Prostate gland (tissue), 2 donors: ENCODE measurements at regions not wholly inside any gene's neighbourhood (a gene's known extent, or its start where the extent isn't known, plus 50 kb on each side); places are given as distances from the start of the nearest gene placed in this dataset.

Experiments
- DNase-seq: peaks from one replicate; pipeline ENCODE4 v3.0.0-alpha.2; 2019; ENCODE audit warnings: low spot score
- H3K27ac ChIP-seq, 2 donors: fragments of 200-600 bp; sonication (generic); 2 replicates each; pipeline ENCODE4 v1.5.1; 2017 to 2019
- H3K27me3 ChIP-seq: fragments of 200-600 bp; sonication (generic); replicated peaks from 2 replicates; pipeline ENCODE4 v1.5.1; 2019; ENCODE audit not compliant: insufficient read depth
- H3K36me3 ChIP-seq, 2 donors: fragments of 200-600 bp; sonication (generic); 1 replicate in 1 of 2; 2 replicates in 1 of 2; pipeline versions ENCODE4 v1.5.1 to v1.8.1; 2017 to 2019
- H3K4me1 ChIP-seq: fragments of 200-600 bp; sonication (generic); replicated peaks from 2 replicates; pipeline ENCODE4 v1.5.1; 2019
- H3K4me3 ChIP-seq, 2 donors: fragments of 200-600 bp; sonication (generic); 2 replicates each; pipeline ENCODE4 v1.5.1; 2017 to 2019
- H3K9me3 ChIP-seq: fragments of 200-600 bp; sonication (generic); 2 replicates; pipeline ENCODE4 v1.5.1; 2017
- CTCF ChIP-seq, 4 experiments: fragments of 200-600 bp in 2 of 4; fragments of 450-650 bp in 2 of 4; sonication (generic) in 2 of 4; IDR thresholded peaks; 1 replicate in 3 of 4; 2 replicates in 1 of 4; pipeline ENCODE4 v1.5.1; 2016 to 2019; ENCODE audit warnings: antibody characterized with exemption in 4 of 4, mild to moderate bottlenecking in 2 of 4, moderate library complexity in 2 of 4
- POLR2A ChIP-seq: fragments of 450-650 bp; IDR thresholded peaks from one replicate; pipeline ENCODE4 v1.6.1; 2016; ENCODE audit warnings: antibody characterized with exemption, mild to moderate bottlenecking
- POLR2AphosphoS5 ChIP-seq: sonication (generic); formaldehyde crosslinking; IDR thresholded peaks from one replicate; pipeline ENCODE4 v1.6.1; 2017; ENCODE audit warnings: antibody characterized with exemption
- WGBS: methylation state at CpG from one replicate; pipeline ENCODE4 v1.1.5; 2018; 5-methylcytosine and 5-hydroxymethylcytosine counted together
- intact Hi-C: fragments of 100-400 bp; cut with DNase I; formaldehyde crosslinking; loops from one replicate; pipeline ENCODE4 v1.14.2; 2022

GRCh38 chr4:175536852-175537453, 275.1 kb downstream of the GPM6A start:
- Histone ChIP-seq H3K9me3 (no peaks in the 10 kb centered on the region), H3K4me1 (no peaks in the 10 kb centered on the region), H3K27ac (no peak overlapping the region), H3K27me3 (no peaks in the 10 kb centered on the region), H3K36me3 (no peaks in the 10 kb centered on the region), H3K4me3 (no peak overlapping the region)
- TF ChIP-seq CTCF (IDR thresholded peaks at IDR 0.05) (peak in 3 of 4 experiments; percentile 26 to 30 (median 28)), POLR2A (no peak)
- no peak for DNase-seq
- 31% methylated on average over 6 of the region's 6 CpGs for WGBS
- intact Hi-C loops = loop anchor here (10.0 kb wide), 1 partner anchor 772 kb away; no protein-coding TSS in a partner anchor

DNA sequence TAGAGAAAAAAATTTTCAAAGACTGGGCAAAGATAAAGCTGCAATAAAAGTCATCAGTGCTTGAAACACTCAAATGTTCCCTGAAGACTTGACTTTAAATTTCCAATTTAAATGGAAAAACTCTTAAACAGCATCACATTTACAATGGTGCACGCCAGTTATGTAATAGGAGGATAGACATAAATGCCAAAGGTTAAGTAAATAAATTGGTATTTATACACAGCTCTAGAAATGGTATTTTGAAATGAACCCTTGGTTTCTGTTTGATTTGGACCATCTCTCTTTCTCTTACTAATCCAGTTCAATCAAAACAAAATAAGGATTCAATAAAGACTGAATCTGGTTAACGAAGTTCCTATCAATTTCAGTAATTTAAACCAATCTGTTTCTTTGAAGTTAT, 272.6 kb downstream of the GPM6A start:
- no peaks in the 10 kb centered on the region for H3K27me3 ChIP-seq
- no peaks in the 10 kb centered on the region for H3K9me3 ChIP-seq
- 39% methylated on average over 2 of the region's 2 CpGs for WGBS
- H3K27ac ChIP-seq = no peak overlapping the region
- H3K4me1 ChIP-seq = no peaks in the 10 kb centered on the region
- no peak for DNase-seq
- TF ChIP-seq CTCF (IDR thresholded peaks at IDR 0.05) = no peak
- TF ChIP-seq POLR2A = no peak
- no peak for TF ChIP-seq POLR2AphosphoS5
- intact Hi-C loops = loop anchor here (10.0 kb wide), 1 partner anchor 775 kb away; no protein-coding TSS in a partner anchor
- H3K36me3 ChIP-seq = no peaks in the 10 kb centered on the region
- no peak overlapping the region for H3K4me3 ChIP-seq

DNA sequence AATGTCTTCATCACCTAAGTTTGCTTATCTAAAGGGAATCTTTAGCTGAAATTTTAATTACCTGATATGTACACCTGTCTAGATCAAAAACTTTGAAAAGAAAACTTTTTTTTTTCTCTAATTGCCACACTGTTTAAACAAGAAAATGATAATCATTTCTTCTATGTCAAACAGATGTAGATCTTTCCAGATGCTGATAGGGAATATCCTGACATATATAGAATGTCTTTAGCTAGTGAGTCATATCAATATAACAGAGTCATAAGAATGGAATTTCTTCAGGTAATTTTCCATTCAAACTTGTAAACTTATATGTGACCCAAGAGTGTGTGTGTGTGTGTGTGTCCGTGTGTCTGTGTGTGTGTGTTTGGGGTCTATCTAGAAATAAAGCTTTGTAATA, 271.9 kb downstream of the GPM6A start:
- intact Hi-C loops = no loop called here
- no peaks in the 10 kb centered on the region for H3K36me3 ChIP-seq
- H3K27me3 ChIP-seq = no peaks in the 10 kb centered on the region
- H3K9me3 ChIP-seq = no peaks in the 10 kb centered on the region
- H3K4me3 ChIP-seq = no peak overlapping the region
- H3K27ac ChIP-seq = no peak overlapping the region
- no peaks in the 10 kb centered on the region for H3K4me1 ChIP-seq
- no peak for TF ChIP-seq POLR2AphosphoS5
- TF ChIP-seq POLR2A = no peak
- TF ChIP-seq CTCF (IDR thresholded peaks at IDR 0.05) = no peak
- WGBS = 80% methylated on average over 1 of the region's 1 CpG
- no peak for DNase-seq

DNA sequence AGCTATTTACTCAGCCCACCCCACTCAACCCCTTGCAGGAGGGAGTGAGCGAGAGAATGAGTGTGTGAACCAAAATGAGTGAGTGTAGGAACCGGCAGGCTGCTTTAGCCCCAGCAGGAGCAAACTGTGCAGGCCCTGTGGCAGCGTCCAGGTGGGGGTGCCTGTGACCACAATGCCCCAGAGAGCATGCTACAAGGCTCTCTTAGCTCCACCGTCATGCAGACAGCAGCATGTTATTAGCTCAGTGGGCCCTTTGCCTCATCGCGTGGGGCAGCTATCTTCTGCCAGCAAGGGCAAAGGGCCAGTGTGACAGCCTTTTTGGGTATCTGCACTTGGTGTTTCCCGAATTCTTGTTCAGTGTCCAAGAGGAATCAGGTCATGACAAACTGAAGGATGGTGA, 271.3 kb downstream of the GPM6A start:
- Histone ChIP-seq H3K27me3 (no peaks in the 10 kb centered on the region), H3K36me3 (no peaks in the 10 kb centered on the region), H3K4me3 (no peak overlapping the region), H3K4me1 (no peaks in the 10 kb centered on the region), H3K27ac (no peak overlapping the region), H3K9me3 (no peaks in the 10 kb centered on the region)
- intact Hi-C loops = no loop called here
- WGBS = 93% methylated on average over 7 of the region's 7 CpGs
- no peak for DNase-seq
- TF ChIP-seq POLR2AphosphoS5 (no peak), CTCF (IDR thresholded peaks at IDR 0.05) (no peak), POLR2A (no peak)

DNA sequence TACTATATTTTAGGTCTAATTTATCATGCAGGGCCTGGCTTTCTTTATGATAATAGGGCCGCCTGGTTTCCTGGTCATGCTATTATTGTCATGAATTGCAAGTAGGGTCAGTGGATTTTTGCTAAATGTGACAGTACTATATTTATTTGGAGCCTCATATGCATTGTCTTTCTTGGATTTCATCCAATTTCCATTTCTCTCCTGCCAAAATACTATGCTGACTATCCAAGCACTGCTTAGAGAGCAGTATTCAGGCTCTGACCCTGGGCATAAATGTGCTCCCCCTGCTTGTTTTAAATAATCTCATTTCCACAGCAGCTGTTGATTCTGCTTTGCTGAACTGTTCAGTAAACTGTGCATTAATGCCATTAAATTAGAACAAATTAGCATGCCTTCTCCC, 269.3 kb downstream of the GPM6A start:
- Histone ChIP-seq H3K36me3 (no peaks in the 10 kb centered on the region), H3K9me3 (no peaks in the 10 kb centered on the region), H3K27ac (no peak overlapping the region), H3K4me1 (no peaks in the 10 kb centered on the region), H3K4me3 (no peak overlapping the region), H3K27me3 (no peaks in the 10 kb centered on the region)
- TF ChIP-seq POLR2A (no peak), POLR2AphosphoS5 (no peak), CTCF (IDR thresholded peaks at IDR 0.05) (no peak)
- 80% methylated on average over 1 of the region's 1 CpG for WGBS
- DNase-seq = no peak
- intact Hi-C loops = no loop called here
